HEK293 (cell line): ENCODE measurements at regions not wholly inside any gene's neighbourhood (a gene's known extent, or its start where the extent isn't known, plus 50 kb on each side); places are given as distances from the start of the nearest gene placed in this dataset.

Experiments used
- HIC1 ChIP-seq: fragments of 450-650 bp; formaldehyde crosslinking; IDR thresholded peaks from 2 replicates; pipeline ENCODE4 v1.5.1; 2016; ENCODE audit warnings: missing biosample characterization, missing genetic modification characterization
- OSR2 ChIP-seq: fragments of 450-650 bp; formaldehyde crosslinking; IDR thresholded peaks from 2 replicates; pipeline ENCODE4 v1.5.1; 2016; ENCODE audit warnings: missing biosample characterization, missing genetic modification characterization
- SP7 ChIP-seq: fragments of 450-650 bp; formaldehyde crosslinking; IDR thresholded peaks from 2 replicates; pipeline ENCODE4 v1.5.1; 2016; ENCODE audit warnings: missing biosample characterization, missing genetic modification characterization
- ZBTB20 ChIP-seq: fragments of 450-650 bp; formaldehyde crosslinking; IDR thresholded peaks from 2 replicates; pipeline ENCODE4 v1.5.1; 2016; ENCODE audit warnings: missing biosample characterization, missing genetic modification characterization
- ZBTB26 ChIP-seq: fragments of 450-650 bp; formaldehyde crosslinking; optimal IDR thresholded peaks from 2 replicates; pipeline ENCODE3; 2016; ENCODE audit warnings: missing biosample characterization, mild to moderate bottlenecking, missing genetic modification characterization
- ZBTB44 ChIP-seq: fragments of 450-650 bp; IDR thresholded peaks from 2 replicates; pipeline ENCODE4 v1.5.1; 2018; ENCODE audit warnings: missing biosample characterization, mild to moderate bottlenecking, missing genetic modification characterization
- ZBTB49 ChIP-seq: fragments of 450-650 bp; formaldehyde crosslinking; IDR thresholded peaks from 2 replicates; pipeline ENCODE4 v1.5.1; 2016; ENCODE audit warnings: missing biosample characterization, missing genetic modification characterization, low read depth
- ZFHX2 ChIP-seq: fragments of 450-650 bp; formaldehyde crosslinking; conservative IDR thresholded peaks from 2 replicates; pipeline ENCODE4 v1.5.1; 2016; ENCODE audit warnings: missing biosample characterization, missing genetic modification characterization
- ZNF2 ChIP-seq: fragments of 450-650 bp; formaldehyde crosslinking; IDR thresholded peaks from 2 replicates; pipeline ENCODE4 v1.5.1; 2016; ENCODE audit warnings: missing biosample characterization, missing genetic modification characterization
- ZNF24 ChIP-seq: fragments of 450-650 bp; formaldehyde crosslinking; IDR thresholded peaks from 2 replicates; pipeline ENCODE4 v1.5.1; 2016; ENCODE audit warnings: missing biosample characterization, missing genetic modification characterization
- ZNF366 ChIP-seq: fragments of 450-650 bp; formaldehyde crosslinking; conservative IDR thresholded peaks from 2 replicates; pipeline ENCODE4 v1.5.1; 2016; ENCODE audit warnings: missing biosample characterization, missing genetic modification characterization
- ZNF391 ChIP-seq: fragments of 450-650 bp; formaldehyde crosslinking; IDR thresholded peaks from 2 replicates; pipeline ENCODE4 v1.5.1; 2016; ENCODE audit warnings: low read depth, missing biosample characterization, missing genetic modification characterization, borderline replicate concordance
- ZNF398 ChIP-seq: fragments of 450-650 bp; formaldehyde crosslinking; IDR thresholded peaks from 2 replicates; pipeline ENCODE4 v1.5.1; 2017; ENCODE audit warnings: missing biosample characterization, missing genetic modification characterization
- ZNF510 ChIP-seq: fragments of 450-650 bp; formaldehyde crosslinking; IDR thresholded peaks from 2 replicates; pipeline ENCODE4 v1.5.1; 2018; ENCODE audit warnings: mild to moderate bottlenecking, missing genetic modification characterization, missing biosample characterization; ENCODE audit not compliant: insufficient replicate concordance
- ZNF548 ChIP-seq: fragments of 450-650 bp; formaldehyde crosslinking; IDR thresholded peaks from 2 replicates; pipeline ENCODE4 v1.5.1; 2016; ENCODE audit warnings: missing biosample characterization, missing genetic modification characterization
- ZNF549 ChIP-seq: fragments of 450-650 bp; IDR thresholded peaks from 2 replicates; pipeline ENCODE4 v1.5.1; 2018; ENCODE audit warnings: missing biosample characterization, missing genetic modification characterization, mild to moderate bottlenecking, inconsistent platforms, moderate library complexity
- ZNF692 ChIP-seq: fragments of 450-650 bp; formaldehyde crosslinking; IDR thresholded peaks from 2 replicates; pipeline ENCODE4 v1.5.1; 2016; ENCODE audit warnings: missing biosample characterization, missing genetic modification characterization
- ZNF747 ChIP-seq: fragments of 450-650 bp; formaldehyde crosslinking; IDR thresholded peaks from 2 replicates; pipeline ENCODE4 v1.5.1; 2016; ENCODE audit warnings: missing biosample characterization, missing genetic modification characterization
- ZNF791 ChIP-seq: fragments of 450-650 bp; formaldehyde crosslinking; IDR thresholded peaks from 2 replicates; pipeline ENCODE4 v1.5.1; 2016; ENCODE audit warnings: missing biosample characterization, missing genetic modification characterization
- ZXDB ChIP-seq: fragments of 450-650 bp; formaldehyde crosslinking; IDR thresholded peaks from 2 replicates; pipeline ENCODE4 v1.5.1; 2016; ENCODE audit warnings: missing biosample characterization, missing genetic modification characterization

- peak; percentile 81; the same call in 1 of the 2 replicates for TF ChIP-seq ZNF2 (tag by site-specific recombination)
- TF ChIP-seq ZNF24 (tag by site-specific recombination): 0 out of 2 replicates have a peak, but pooled peaks have one; percentile 5
- no peak for TF ChIP-seq ZNF747 (tag by site-specific recombination)
- TF ChIP-seq ZBTB20: peak; percentile 56; the same call in 1 of the 2 replicates
- TF ChIP-seq OSR2 (tag by site-specific recombination): peak; percentile 18; the same call in 1 of the 2 replicates
- TF ChIP-seq ZNF549: no peak
- TF ChIP-seq ZNF398 (tag by site-specific recombination): peak; percentile 36
- TF ChIP-seq HIC1: peak; percentile 71
- 0 out of 2 replicates have a peak, but pooled peaks have one; percentile 21 for TF ChIP-seq ZNF692
- TF ChIP-seq ZFHX2: peak; percentile 64
- peak; percentile 62 for TF ChIP-seq ZNF366 (tag by site-specific recombination)
- no peak for TF ChIP-seq ZBTB44 (tag by site-specific recombination)
- TF ChIP-seq ZNF510 (tag by site-specific recombination): no peak
- TF ChIP-seq ZNF391 (tag by site-specific recombination): peak; percentile 47; the same call in 1 of the 2 replicates
- no peak for TF ChIP-seq ZNF791 (tag by site-specific recombination)
- TF ChIP-seq ZBTB49 (tag by site-specific recombination): no peak
- no peak for TF ChIP-seq ZNF548 (tag by site-specific recombination)
- peak; percentile 64; the same call in 1 of the 2 replicates for TF ChIP-seq ZXDB (tag by site-specific recombination)
- TF ChIP-seq SP7 (tag by site-specific recombination): peak; percentile 64
- TF ChIP-seq ZBTB26 (tag by site-specific recombination): peak; percentile 51
- TF ChIP-seq, all 188 proteins: peak for 51
Observed at GRCh38 chr6:56842686-56843475, 112.0 kb upstream of the BEND6 start (continued).
